Naive thymus-derived CD4-positive, alpha-beta T cell (primary cell): ENCODE measurements at regions not wholly inside any gene's neighbourhood (a gene's known extent, or its start where the extent isn't known, plus 50 kb on each side); places are given as distances from the start of the nearest gene placed in this dataset.

Experiments
- ATAC-seq: fragments of 150-1000 bp; cut with Tn5 transposase; 2 replicates; pipeline ENCODE4 v1.10.0; 2021; ENCODE audit warnings: mild to moderate bottlenecking, moderate library complexity
- CTCF ChIA-PET: fragments of 350-600 bp; sonication (Branson Sonifier 250); formaldehyde crosslinking; loops from one replicate; lab custom pipeline; 2021; ENCODE audit warnings: antibody characterized with exemption; lab: Charles Lee
- POLR2A ChIA-PET: fragments of 350-600 bp; sonication (Branson Sonifier 250); formaldehyde crosslinking; loops from one replicate; lab custom pipeline; 2021; ENCODE audit warnings: antibody characterized with exemption, inconsistent platforms; lab: Charles Lee
- DNase-seq, 9 donors: peaks; one replicate each; pipeline versions ENCODE4 v3.0.0 to v3.0.0-alpha.2; 2020 to 2022; ENCODE audit warnings: mixed read lengths in 1 of 9
- H3K27ac ChIP-seq: one replicate; pipeline ENCODE4 v1.7.0; 2013; ENCODE audit warnings: mild to moderate bottlenecking, low read depth, low read length, moderate library complexity
- H3K27me3 ChIP-seq, 2 donors: one replicate each; pipeline ENCODE4 v1.7.0; 2013; ENCODE audit warnings: low read length in 2 of 2, mild to moderate bottlenecking in 2 of 2, moderate library complexity in 2 of 2; ENCODE audit not compliant: control insufficient read depth in 2 of 2, insufficient read depth in 2 of 2
- H3K36me3 ChIP-seq, 3 experiments: 1 replicate in 2 of 3; 2 replicates in 1 of 3; pipeline ENCODE4 v1.7.0; 2013; ENCODE audit warnings: low read length in 3 of 3, mild to moderate bottlenecking in 3 of 3, moderate library complexity in 1 of 3; ENCODE audit not compliant: insufficient read depth in 3 of 3, control insufficient read depth in 2 of 3
- H3K4me1 ChIP-seq, 2 donors: one replicate each; pipeline ENCODE4 v1.7.0; 2013; ENCODE audit warnings: low read length in 2 of 2, mild to moderate bottlenecking in 2 of 2, moderate library complexity in 1 of 2; ENCODE audit not compliant: control insufficient read depth in 2 of 2, insufficient read depth in 2 of 2
- H3K4me3 ChIP-seq: 2 replicates; pipeline ENCODE4 v1.7.0; 2013; ENCODE audit warnings: mild to moderate bottlenecking, low read length
- H3K9me3 ChIP-seq, 3 experiments: 1 replicate in 2 of 3; 2 replicates in 1 of 3; pipeline ENCODE4 v1.7.0; 2013; ENCODE audit warnings: low read length in 3 of 3; ENCODE audit not compliant: control insufficient read depth in 2 of 3
- H3K27ac Mint-ChIP-seq, 9 donors: one replicate each; pipeline ENCODE4 v1.8.0; 2020 to 2022; ENCODE audit warnings: mixed read lengths in 9 of 9, mild to moderate bottlenecking in 8 of 9, moderate library complexity in 5 of 9, inconsistent platforms in 2 of 9
- H3K27me3 Mint-ChIP-seq, 5 donors: one replicate each; pipeline ENCODE4 v1.8.0; 2021 to 2022; ENCODE audit warnings: mixed read lengths in 5 of 5, mild to moderate bottlenecking in 1 of 5
- H3K36me3 Mint-ChIP-seq, 5 donors: one replicate each; pipeline ENCODE4 v1.8.0; 2020 to 2022; ENCODE audit warnings: mixed read lengths in 5 of 5, mild to moderate bottlenecking in 3 of 5, inconsistent platforms in 1 of 5
- H3K4me1 Mint-ChIP-seq, 7 donors: one replicate each; pipeline ENCODE4 v1.8.0; 2020 to 2022; ENCODE audit warnings: mixed read lengths in 7 of 7, mild to moderate bottlenecking in 3 of 7, inconsistent platforms in 1 of 7
- H3K4me3 Mint-ChIP-seq, 10 donors: one replicate each; pipeline ENCODE4 v1.8.0; 2020 to 2022; ENCODE audit warnings: mild to moderate bottlenecking in 10 of 10, mixed read lengths in 10 of 10, moderate library complexity in 6 of 10, inconsistent platforms in 2 of 10
- H3K9me3 Mint-ChIP-seq, 11 donors: one replicate each; pipeline ENCODE4 v1.8.0; 2020 to 2022; ENCODE audit warnings: mixed read lengths in 11 of 11, mild to moderate bottlenecking in 4 of 11, inconsistent platforms in 1 of 11, moderate library complexity in 1 of 11
- intact Hi-C, 2 donors: fragments of 100-400 bp; cut with micrococcal nuclease; formaldehyde crosslinking; loops; one replicate each; pipeline ENCODE4 v1.15.1; 2023

GRCh38 chr13:28558567-28558966, 63.6 kb upstream of the FLT1 start:
- Histone ChIP-seq H3K27me3 (no peaks in the 10 kb centered on the region), H3K9me3 (no peaks in the 10 kb centered on the region), H3K4me1 (no peaks in the 10 kb centered on the region), H3K4me3 (no peak overlapping the region), H3K27ac (no peak overlapping the region), H3K36me3 (no peaks in the 10 kb centered on the region)
- H3K36me3 Mint-ChIP-seq, result no peaks in the 10 kb centered on the region
- ATAC-seq (no peak), DNase-seq (no peak)
- H3K27me3 Mint-ChIP-seq, result peaks cover 2 to 8% (median 5%) of the 10 kb centered on the region in 5 donors
- ChIA-PET POLR2A (no interaction called here), CTCF (no interaction called here)
- intact Hi-C loops, result no loop called here
- no peaks in the 10 kb centered on the region for H3K9me3 Mint-ChIP-seq
- H3K27ac Mint-ChIP-seq, result no peak overlapping the region
- H3K4me3 Mint-ChIP-seq, result no peak overlapping the region
- no peaks in the 10 kb centered on the region for H3K4me1 Mint-ChIP-seq

- ChIA-PET POLR2A (no interaction called here), CTCF (no interaction called here)
- no peaks in the 10 kb centered on the region for H3K36me3 Mint-ChIP-seq
- Histone ChIP-seq H3K4me1 (no peaks in the 10 kb centered on the region), H3K27me3 (no peaks in the 10 kb centered on the region), H3K36me3 (no peaks in the 10 kb centered on the region), H3K27ac (no peak overlapping the region), H3K9me3 (no peaks in the 10 kb centered on the region), H3K4me3 (no peak overlapping the region)
- DNase-seq (no peak), ATAC-seq (no peak)
- H3K27ac Mint-ChIP-seq, result no peak overlapping the region
- no peaks in the 10 kb centered on the region for H3K4me1 Mint-ChIP-seq
- intact Hi-C loops, result no loop called here
- H3K9me3 Mint-ChIP-seq, result no peaks in the 10 kb centered on the region
- H3K4me3 Mint-ChIP-seq, result no peak overlapping the region
- peaks cover 2 to 8% (median 5%) of the 10 kb centered on the region in 5 donors for H3K27me3 Mint-ChIP-seq
These were observed 63.0 kb upstream of the FLT1 start for GRCh38 chr13:28557725-28558520.

DNA sequence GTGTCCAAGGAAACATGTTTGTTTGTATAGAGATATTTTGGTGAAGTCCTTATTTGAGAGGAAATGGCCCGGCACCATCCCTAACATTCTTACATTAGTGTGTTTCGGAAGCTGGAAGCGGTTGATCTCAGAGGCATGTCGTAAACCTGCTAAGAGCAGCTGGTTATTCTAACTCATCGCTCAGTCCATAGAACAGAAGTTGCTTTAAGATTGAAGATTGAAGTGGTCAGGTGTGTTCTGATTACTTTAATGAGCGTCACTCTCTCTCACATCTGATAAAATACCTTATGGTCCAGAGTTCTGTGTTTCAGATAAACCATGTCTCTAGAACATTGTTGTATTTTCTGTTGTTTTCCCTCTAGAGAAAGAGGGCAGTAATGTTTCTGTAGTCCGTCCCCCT, 60.2 kb upstream of the FLT1 start:
- H3K4me3 ChIP-seq, result no peak overlapping the region
- intact Hi-C loops, result no loop called here
- Mint-ChIP-seq H3K36me3 (no peaks in the 10 kb centered on the region), H3K4me1 (no peaks in the 10 kb centered on the region), H3K27me3 (peaks cover 0 to 16% (median 8%) of the 10 kb centered on the region in 5 donors), H3K9me3 (peaks cover 0 to 1% (median 0%) of the 10 kb centered on the region in 11 donors), H3K27ac (no peak overlapping the region), H3K4me3 (no peak overlapping the region)
- no peak for ATAC-seq
- POLR2A ChIA-PET, result no interaction called here
- H3K27me3 ChIP-seq, result no peaks in the 10 kb centered on the region
- no peaks in the 10 kb centered on the region for H3K4me1 ChIP-seq
- no peak overlapping the region for H3K27ac ChIP-seq
- no peak for DNase-seq
- CTCF ChIA-PET, result no interaction called here
- H3K9me3 ChIP-seq, result no peaks in the 10 kb centered on the region
- no peaks in the 10 kb centered on the region for H3K36me3 ChIP-seq

GRCh38 chr13:28553971-28554370, 59.0 kb upstream of the FLT1 start:
- Histone ChIP-seq H3K9me3 (no peaks in the 10 kb centered on the region), H3K27me3 (no peaks in the 10 kb centered on the region), H3K36me3 (no peaks in the 10 kb centered on the region), H3K4me1 (no peaks in the 10 kb centered on the region), H3K4me3 (no peak overlapping the region), H3K27ac (no peak overlapping the region)
- Mint-ChIP-seq H3K27me3 (peaks cover 0 to 19% (median 5%) of the 10 kb centered on the region in 5 donors), H3K27ac (no peak overlapping the region), H3K9me3 (peaks cover 0 to 4% (median 0%) of the 10 kb centered on the region in 11 donors), H3K4me3 (no peak overlapping the region), H3K4me1 (no peaks in the 10 kb centered on the region), H3K36me3 (no peaks in the 10 kb centered on the region)
- ATAC-seq (no peak), DNase-seq (no peak)
- POLR2A ChIA-PET, result no interaction called here
- CTCF ChIA-PET, result interaction anchor here (0.5 to 0.8 kb wide), 2 partner anchors 9 to 1182 kb away, joined by 3 read pairs; no protein-coding TSS in a partner anchor
- intact Hi-C loops, result no loop called here

GRCh38 chr13:28552288-28552687, 57.4 kb upstream of the FLT1 start:
- no peak for ATAC-seq
- peaks cover 0 to 5% (median 0%) of the 10 kb centered on the region in 11 donors for H3K9me3 Mint-ChIP-seq
- H3K27me3 Mint-ChIP-seq, result peaks cover 6 to 29% (median 10%) of the 10 kb centered on the region in 5 donors
- Histone ChIP-seq H3K9me3 (no peaks in the 10 kb centered on the region), H3K4me1 (no peaks in the 10 kb centered on the region), H3K4me3 (no peak overlapping the region), H3K27ac (no peak overlapping the region), H3K27me3 (no peaks in the 10 kb centered on the region), H3K36me3 (no peaks in the 10 kb centered on the region)
- H3K36me3 Mint-ChIP-seq, result peaks cover 0 to 9% (median 2%) of the 10 kb centered on the region in 5 donors
- CTCF ChIA-PET, result no interaction called here
- intact Hi-C loops, result no loop called here
- H3K27ac Mint-ChIP-seq, result no peak overlapping the region
- H3K4me1 Mint-ChIP-seq, result no peaks in the 10 kb centered on the region
- no peak overlapping the region for H3K4me3 Mint-ChIP-seq
- DNase-seq, result no peak
- POLR2A ChIA-PET, result no interaction called here

DNA sequence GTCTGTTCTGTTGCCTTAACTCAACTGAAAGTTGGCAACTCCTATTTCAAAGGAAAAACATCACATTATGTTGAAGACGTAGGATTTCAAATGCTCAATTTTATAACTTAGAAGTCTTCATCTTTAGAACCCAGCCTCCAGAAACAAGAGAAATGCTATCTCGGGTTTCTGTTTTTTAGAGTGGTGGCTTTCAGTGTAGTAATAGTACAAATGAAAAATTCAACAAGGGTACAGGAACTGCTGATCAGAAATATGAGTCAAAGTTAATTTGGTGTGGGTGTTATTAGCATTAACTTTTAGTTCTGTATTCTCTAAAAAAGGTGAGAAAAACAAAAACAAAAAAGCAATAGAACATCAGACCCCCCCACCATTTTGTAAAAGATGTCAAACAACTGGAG, 56.6 kb upstream of the FLT1 start:
- Histone ChIP-seq H3K27me3 (no peaks in the 10 kb centered on the region), H3K36me3 (no peaks in the 10 kb centered on the region), H3K4me3 (no peak overlapping the region), H3K27ac (no peak overlapping the region), H3K4me1 (no peaks in the 10 kb centered on the region), H3K9me3 (no peaks in the 10 kb centered on the region)
- Mint-ChIP-seq H3K27ac (no peak overlapping the region), H3K4me3 (no peak overlapping the region), H3K36me3 (peaks cover 0 to 9% (median 2%) of the 10 kb centered on the region in 5 donors), H3K27me3 (peaks cover 6 to 29% (median 12%) of the 10 kb centered on the region in 5 donors), H3K9me3 (peaks cover 0 to 5% (median 0%) of the 10 kb centered on the region in 11 donors), H3K4me1 (no peaks in the 10 kb centered on the region)
- ChIA-PET POLR2A (no interaction called here), CTCF (no interaction called here)
- DNase-seq (no peak), ATAC-seq (no peak)
- intact Hi-C loops, result no loop called here
